ENCODE measurements at regions not wholly inside any gene's neighbourhood (a gene's known extent, or its start where the extent isn't known, plus 50 kb on each side); places are given as distances from the start of the nearest gene placed in this dataset.

DNA sequence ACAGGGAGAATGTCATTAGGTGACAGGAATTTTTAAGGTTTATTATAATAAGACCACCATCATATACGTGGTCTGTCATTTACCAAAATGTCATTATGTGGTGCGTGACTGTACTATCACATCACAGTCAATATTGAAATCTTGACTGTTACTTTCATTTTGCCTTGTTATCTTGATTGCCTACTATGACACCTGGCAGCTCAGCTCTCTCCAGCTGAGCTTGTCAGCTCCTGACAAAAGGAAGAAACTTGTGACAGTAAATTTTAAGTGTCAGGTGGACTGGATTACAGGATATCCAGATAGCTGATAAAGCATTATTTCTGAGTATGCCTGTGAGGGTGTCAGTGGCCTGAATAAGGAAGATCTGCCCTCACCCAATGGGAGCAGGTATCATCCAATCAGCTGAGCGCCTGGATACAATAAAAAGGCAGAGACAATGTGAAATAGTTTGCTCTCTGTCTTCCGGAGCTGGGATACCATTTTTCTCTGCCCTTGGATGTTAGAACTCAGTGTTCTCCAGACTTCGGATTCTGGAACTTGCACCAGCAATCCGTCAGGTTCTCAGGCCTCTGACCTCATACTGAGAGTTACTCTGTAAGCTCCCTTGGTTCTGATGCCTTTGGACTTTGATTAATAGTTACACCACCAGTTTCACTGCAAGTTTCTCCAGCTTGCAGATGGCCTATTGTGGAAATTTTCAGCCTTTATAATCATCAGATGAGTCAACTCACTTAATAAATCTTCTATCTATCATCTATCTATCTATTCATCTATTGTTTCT is 1454.7 kb upstream of the IGFBP7 start:
- TF ChIP-seq, protein P1, sequence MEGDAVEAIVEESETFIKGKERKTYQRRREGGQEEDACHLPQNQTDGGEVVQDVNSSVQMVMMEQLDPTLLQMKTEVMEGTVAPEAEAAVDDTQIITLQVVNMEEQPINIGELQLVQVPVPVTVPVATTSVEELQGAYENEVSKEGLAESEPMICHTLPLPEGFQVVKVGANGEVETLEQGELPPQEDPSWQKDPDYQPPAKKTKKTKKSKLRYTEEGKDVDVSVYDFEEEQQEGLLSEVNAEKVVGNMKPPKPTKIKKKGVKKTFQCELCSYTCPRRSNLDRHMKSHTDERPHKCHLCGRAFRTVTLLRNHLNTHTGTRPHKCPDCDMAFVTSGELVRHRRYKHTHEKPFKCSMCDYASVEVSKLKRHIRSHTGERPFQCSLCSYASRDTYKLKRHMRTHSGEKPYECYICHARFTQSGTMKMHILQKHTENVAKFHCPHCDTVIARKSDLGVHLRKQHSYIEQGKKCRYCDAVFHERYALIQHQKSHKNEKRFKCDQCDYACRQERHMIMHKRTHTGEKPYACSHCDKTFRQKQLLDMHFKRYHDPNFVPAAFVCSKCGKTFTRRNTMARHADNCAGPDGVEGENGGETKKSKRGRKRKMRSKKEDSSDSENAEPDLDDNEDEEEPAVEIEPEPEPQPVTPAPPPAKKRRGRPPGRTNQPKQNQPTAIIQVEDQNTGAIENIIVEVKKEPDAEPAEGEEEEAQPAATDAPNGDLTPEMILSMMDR (IDR thresholded peaks at IDR 0.05; ENCODE audit: extremely low read depth in 1 of 2, insufficient read depth in 1 of 2, low read depth in 1 of 2, low read length in 2 of 2): no peak
- TF ChIP-seq POLR2AphosphoS5 (IDR thresholded peaks at IDR 0.05; ENCODE audit: insufficient read depth, low read depth, low read length) (no peak), POLR2A (IDR thresholded peaks at IDR 0.05; ENCODE audit: low read depth, low read length) (no peak), EZH2 (IDR thresholded peaks at IDR 0.05; ENCODE audit: borderline replicate concordance, low read depth, low read length, severe bottlenecking) (no peak)

Data from endothelial cell of umbilical vein (primary cell).